ENCODE measurements at regions not wholly inside any gene's neighbourhood (a gene's known extent, or its start where the extent isn't known, plus 50 kb on each side); places are given as distances from the start of the nearest gene placed in this dataset.

GRCh38 chr17:30586818-30587595 lies 109.8 kb downstream of the GOSR1 start:
- no peak for TF ChIP-seq TSHZ2 (CRISPR knock-in tag; IDR thresholded peaks at IDR 0.05)
- TF ChIP-seq CREB5 (CRISPR knock-in tag; IDR thresholded peaks at IDR 0.05; ENCODE audit: low read depth) = no peak
- no peak for ATAC-seq

GRCh38 chr17:30584810-30585209 lies 107.6 kb downstream of the GOSR1 start:
- TF ChIP-seq, protein P1, sequence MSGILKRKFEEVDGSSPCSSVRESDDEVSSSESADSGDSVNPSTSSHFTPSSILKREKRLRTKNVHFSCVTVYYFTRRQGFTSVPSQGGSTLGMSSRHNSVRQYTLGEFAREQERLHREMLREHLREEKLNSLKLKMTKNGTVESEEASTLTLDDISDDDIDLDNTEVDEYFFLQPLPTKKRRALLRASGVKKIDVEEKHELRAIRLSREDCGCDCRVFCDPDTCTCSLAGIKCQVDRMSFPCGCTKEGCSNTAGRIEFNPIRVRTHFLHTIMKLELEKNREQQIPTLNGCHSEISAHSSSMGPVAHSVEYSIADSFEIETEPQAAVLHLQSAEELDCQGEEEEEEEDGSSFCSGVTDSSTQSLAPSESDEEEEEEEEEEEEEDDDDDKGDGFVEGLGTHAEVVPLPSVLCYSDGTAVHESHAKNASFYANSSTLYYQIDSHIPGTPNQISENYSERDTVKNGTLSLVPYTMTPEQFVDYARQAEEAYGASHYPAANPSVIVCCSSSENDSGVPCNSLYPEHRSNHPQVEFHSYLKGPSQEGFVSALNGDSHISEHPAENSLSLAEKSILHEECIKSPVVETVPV (CRISPR knock-in tag; IDR thresholded peaks at IDR 0.05) = no peak
- TF ChIP-seq ZFP30 (CRISPR knock-in tag; IDR thresholded peaks at IDR 0.05) = no peak
- TF ChIP-seq RARB (CRISPR knock-in tag; IDR thresholded peaks at IDR 0.05) = no peak
- TF ChIP-seq OSR1 (CRISPR knock-in tag; IDR thresholded peaks at IDR 0.05) = no peak
- no peak for TF ChIP-seq TCF4 (CRISPR knock-in tag; IDR thresholded peaks at IDR 0.05; ENCODE audit: borderline replicate concordance)
- TF ChIP-seq ISL1 (CRISPR knock-in tag; IDR thresholded peaks at IDR 0.05) = no peak
- TF ChIP-seq SNAI2 (CRISPR knock-in tag; IDR thresholded peaks at IDR 0.05) = no peak
- no peak for TF ChIP-seq ZNF70 (CRISPR knock-in tag; IDR thresholded peaks at IDR 0.05)
- no peak for TF ChIP-seq PATZ1 (CRISPR knock-in tag; IDR thresholded peaks at IDR 0.05; ENCODE audit: borderline replicate concordance)
- no peak for TF ChIP-seq ZFP3 (CRISPR knock-in tag; IDR thresholded peaks at IDR 0.05)
- no peak for TF ChIP-seq CREB5 (CRISPR knock-in tag; IDR thresholded peaks at IDR 0.05; ENCODE audit: low read depth)
- TF ChIP-seq ESRRG (CRISPR knock-in tag; IDR thresholded peaks at IDR 0.05) = no peak
- no peak for TF ChIP-seq CSDC2 (CRISPR knock-in tag; IDR thresholded peaks at IDR 0.05)
- TF ChIP-seq TOX (CRISPR knock-in tag; IDR thresholded peaks at IDR 0.05; ENCODE audit: borderline replicate concordance) = no peak
- TF ChIP-seq GLIS3 (CRISPR knock-in tag; IDR thresholded peaks at IDR 0.05) = no peak
- no peak for TF ChIP-seq ZC3H10 (CRISPR knock-in tag; IDR thresholded peaks at IDR 0.05)
- no peak for TF ChIP-seq TSHZ2 (CRISPR knock-in tag; IDR thresholded peaks at IDR 0.05)
- TF ChIP-seq, protein P2, sequence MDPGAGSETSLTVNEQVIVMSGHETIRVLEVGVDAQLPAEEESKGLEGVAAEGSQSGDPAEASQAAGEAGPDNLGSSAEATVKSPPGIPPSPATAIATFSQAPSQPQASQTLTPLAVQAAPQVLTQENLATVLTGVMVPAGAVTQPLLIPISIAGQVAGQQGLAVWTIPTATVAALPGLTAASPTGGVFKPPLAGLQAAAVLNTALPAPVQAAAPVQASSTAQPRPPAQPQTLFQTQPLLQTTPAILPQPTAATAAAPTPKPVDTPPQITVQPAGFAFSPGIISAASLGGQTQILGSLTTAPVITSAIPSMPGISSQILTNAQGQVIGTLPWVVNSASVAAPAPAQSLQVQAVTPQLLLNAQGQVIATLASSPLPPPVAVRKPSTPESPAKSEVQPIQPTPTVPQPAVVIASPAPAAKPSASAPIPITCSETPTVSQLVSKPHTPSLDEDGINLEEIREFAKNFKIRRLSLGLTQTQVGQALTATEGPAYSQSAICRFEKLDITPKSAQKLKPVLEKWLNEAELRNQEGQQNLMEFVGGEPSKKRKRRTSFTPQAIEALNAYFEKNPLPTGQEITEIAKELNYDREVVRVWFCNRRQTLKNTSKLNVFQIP (CRISPR knock-in tag; IDR thresholded peaks at IDR 0.05; ENCODE audit: borderline replicate concordance, low read depth) = no peak
- no peak for ATAC-seq

Measured in SK-N-SH treated with all-trans-retinoic acid at 6 μM for 48 hours (cell line).